ENCODE measurements at regions not wholly inside any gene's neighbourhood (a gene's known extent, or its start where the extent isn't known, plus 50 kb on each side); places are given as distances from the start of the nearest gene placed in this dataset.
A peak's percentile ranks its signal among the peaks of the same experiment; 100 is the strongest.

- DNase-seq (ENCODE audit: low read depth) = no peak
Measured at GRCh38 chr10:105359708-105360107, 718.6 kb downstream of the SORCS3 start.

GRCh38 chr10:105358911-105359310 is 717.8 kb downstream of the SORCS3 start:
- peak; percentile 49 for DNase-seq (ENCODE audit: low read depth)

- DNase-seq (ENCODE audit: low read depth) = no peak
Measured at GRCh38 chr10:105356626-105357025, 715.5 kb downstream of the SORCS3 start.

- no peak for DNase-seq (ENCODE audit: low read depth)
Measured at GRCh38 chr10:105354010-105354409, 712.9 kb downstream of the SORCS3 start.

- no peak for DNase-seq (ENCODE audit: low read depth)
Measured at GRCh38 chr10:105352827-105353226, 711.7 kb downstream of the SORCS3 start.

- DNase-seq (ENCODE audit: low read depth) = no peak
Measured at GRCh38 chr10:105352281-105352680, 711.2 kb downstream of the SORCS3 start.

GRCh38 chr10:105351187-105351586 is 710.1 kb downstream of the SORCS3 start:
- no peak for DNase-seq (ENCODE audit: low read depth)

- DNase-seq (ENCODE audit: low read depth) = peak; percentile 56
Measured at GRCh38 chr10:105347487-105347886, 706.4 kb downstream of the SORCS3 start.

- no peak for DNase-seq (ENCODE audit: low read depth)
Measured at GRCh38 chr10:105342606-105343005, 701.5 kb downstream of the SORCS3 start.

- no peak for DNase-seq (ENCODE audit: low read depth)
Measured at GRCh38 chr10:105339669-105340068, 698.6 kb downstream of the SORCS3 start.

GRCh38 chr10:105328503-105329133 is 687.5 kb downstream of the SORCS3 start:
- DNase-seq (ENCODE audit: low read depth) = peak; percentile 10

Measured in EH (cell line).